Activated naive CD8-positive, alpha-beta T cell treated with anti-CD3 and anti-CD28 coated beads, Interleukin-2, amount 10 ng/mL, durations not matched to agents 7 days and 5 days (primary cell): ENCODE measurements at regions not wholly inside any gene's neighbourhood (a gene's known extent, or its start where the extent isn't known, plus 50 kb on each side); places are given as distances from the start of the nearest gene placed in this dataset.

Experiments
- ATAC-seq: fragments of 150-1000 bp; cut with Tn5 transposase; one replicate; pipeline ENCODE4 v1.10.0; 2021; ENCODE audit warnings: low read depth, moderate library complexity
- POLR2A ChIA-PET: fragments of 350-600 bp; sonication (Branson Sonifier 250); formaldehyde crosslinking; loops from one replicate; lab custom pipeline; 2021; ENCODE audit warnings: antibody characterized with exemption; lab: Charles Lee
- DNase-seq: peaks from one replicate; pipeline ENCODE4 v3.0.0; 2021
- H3K27ac Mint-ChIP-seq: one replicate; pipeline ENCODE4 v1.8.0; 2022; ENCODE audit warnings: mild to moderate bottlenecking, mixed read lengths
- H3K27me3 Mint-ChIP-seq: one replicate; pipeline ENCODE4 v1.8.0; 2022; ENCODE audit warnings: mild to moderate bottlenecking, moderate library complexity, mixed read lengths
- H3K36me3 Mint-ChIP-seq: one replicate; pipeline ENCODE4 v1.8.0; 2021; ENCODE audit warnings: mild to moderate bottlenecking, mixed read lengths
- H3K4me1 Mint-ChIP-seq: one replicate; pipeline ENCODE4 v1.8.0; 2021; ENCODE audit warnings: mixed read lengths
- H3K4me3 Mint-ChIP-seq: one replicate; pipeline ENCODE4 v1.8.0; 2022; ENCODE audit warnings: mild to moderate bottlenecking, moderate library complexity, mixed read lengths
- H3K9me3 Mint-ChIP-seq: one replicate; pipeline ENCODE4 v1.8.0; 2021; ENCODE audit warnings: mixed read lengths

DNA sequence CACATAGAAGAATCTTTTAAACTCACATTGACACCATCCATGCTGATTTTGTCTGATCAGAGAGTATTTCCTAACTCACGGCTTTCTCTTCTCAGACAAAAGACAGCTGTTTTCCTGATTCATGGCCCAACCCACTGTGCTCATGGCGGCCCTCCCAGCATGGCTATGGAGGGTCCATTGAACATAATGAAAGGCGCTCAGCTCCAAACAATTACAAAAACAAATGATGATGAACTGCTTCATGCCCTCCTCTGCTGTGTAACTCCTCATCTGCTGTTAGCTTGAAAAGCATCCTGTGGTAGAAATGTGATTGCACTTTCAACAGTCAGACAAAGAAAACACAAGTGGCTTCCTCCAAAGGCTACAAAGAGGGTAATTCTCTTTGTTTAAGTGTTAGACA lies 673.8 kb downstream of the PRELID2 start:
- no peak for ATAC-seq
- POLR2A ChIA-PET, result no interaction called here
- Mint-ChIP-seq H3K27ac (no peak overlapping the region), H3K27me3 (no peaks in the 10 kb centered on the region), H3K4me1 (no peaks in the 10 kb centered on the region), H3K36me3 (no peaks in the 10 kb centered on the region), H3K4me3 (no peak overlapping the region), H3K9me3 (no peaks in the 10 kb centered on the region)
- DNase-seq, result no peak

DNA sequence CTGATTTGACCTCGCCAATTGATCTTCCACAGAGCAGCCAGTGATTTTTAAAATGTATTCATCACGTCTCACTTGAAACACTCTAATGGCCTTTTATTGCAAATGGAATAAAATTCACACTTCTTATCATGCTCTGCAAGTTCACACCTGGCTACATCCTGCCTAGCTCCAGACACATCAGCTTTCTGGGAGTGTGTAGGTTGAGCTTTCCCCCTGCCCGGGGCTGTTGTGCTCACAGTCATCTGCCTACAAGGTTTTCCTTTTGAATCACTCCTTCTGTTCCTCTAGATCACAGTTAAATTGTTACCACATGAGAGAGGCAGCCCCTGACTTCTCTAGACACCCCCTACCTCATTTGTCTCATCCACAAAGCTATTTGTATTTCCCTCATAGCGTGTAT lies 674.5 kb downstream of the PRELID2 start:
- POLR2A ChIA-PET, result no interaction called here
- ATAC-seq, result no peak
- H3K27me3 Mint-ChIP-seq, result no peaks in the 10 kb centered on the region
- H3K36me3 Mint-ChIP-seq, result no peaks in the 10 kb centered on the region
- DNase-seq, result no peak
- no peak overlapping the region for H3K4me3 Mint-ChIP-seq
- H3K27ac Mint-ChIP-seq, result no peak overlapping the region
- no peaks in the 10 kb centered on the region for H3K4me1 Mint-ChIP-seq
- no peaks in the 10 kb centered on the region for H3K9me3 Mint-ChIP-seq

DNA sequence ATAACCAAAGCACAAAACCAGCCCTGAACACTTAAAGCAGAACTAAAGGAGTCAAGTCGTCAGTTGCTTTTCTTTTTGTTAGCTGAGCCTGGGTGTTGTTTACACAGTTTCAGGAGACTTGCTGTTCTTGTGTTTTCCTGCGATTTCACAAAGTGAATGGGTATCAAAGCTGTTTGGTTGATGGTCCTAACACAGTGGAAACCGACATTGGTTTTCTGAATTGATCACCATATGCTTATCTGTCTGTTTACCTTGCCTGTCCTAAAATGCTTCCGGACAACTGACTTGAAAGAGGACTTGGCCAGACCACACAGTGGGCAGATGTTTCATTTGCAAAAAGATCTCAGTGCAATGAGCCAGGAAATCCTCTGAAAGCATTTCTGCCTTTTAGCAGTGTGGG lies 676.4 kb downstream of the PRELID2 start:
- ATAC-seq, result no peak
- Mint-ChIP-seq H3K36me3 (no peaks in the 10 kb centered on the region), H3K27ac (no peak overlapping the region), H3K27me3 (no peaks in the 10 kb centered on the region), H3K9me3 (no peaks in the 10 kb centered on the region), H3K4me3 (no peak overlapping the region), H3K4me1 (no peaks in the 10 kb centered on the region)
- POLR2A ChIA-PET, result no interaction called here
- no peak for DNase-seq

DNA sequence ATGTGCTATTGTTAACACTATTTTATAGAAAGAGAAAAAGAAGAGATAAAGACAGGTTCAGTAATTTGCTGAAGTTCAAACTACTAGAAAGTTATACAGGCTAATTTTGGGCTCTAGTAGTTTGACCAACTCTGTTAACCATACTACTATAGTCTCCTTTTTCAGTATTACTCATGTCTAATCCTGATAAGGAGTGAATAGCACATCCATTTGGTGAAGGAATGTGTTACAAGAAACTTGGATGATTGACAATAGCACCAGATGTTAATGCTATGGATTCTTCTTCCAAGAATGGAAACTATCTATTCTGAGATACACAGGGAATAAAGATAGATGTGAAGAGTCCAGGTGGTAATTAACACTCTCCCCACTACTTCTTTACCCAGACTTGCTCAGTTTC lies 677.3 kb downstream of the PRELID2 start:
- Mint-ChIP-seq H3K9me3 (no peaks in the 10 kb centered on the region), H3K4me1 (no peaks in the 10 kb centered on the region), H3K27ac (no peak overlapping the region), H3K4me3 (no peak overlapping the region), H3K27me3 (no peaks in the 10 kb centered on the region), H3K36me3 (no peaks in the 10 kb centered on the region)
- POLR2A ChIA-PET, result no interaction called here
- DNase-seq, result no peak
- no peak for ATAC-seq

DNA sequence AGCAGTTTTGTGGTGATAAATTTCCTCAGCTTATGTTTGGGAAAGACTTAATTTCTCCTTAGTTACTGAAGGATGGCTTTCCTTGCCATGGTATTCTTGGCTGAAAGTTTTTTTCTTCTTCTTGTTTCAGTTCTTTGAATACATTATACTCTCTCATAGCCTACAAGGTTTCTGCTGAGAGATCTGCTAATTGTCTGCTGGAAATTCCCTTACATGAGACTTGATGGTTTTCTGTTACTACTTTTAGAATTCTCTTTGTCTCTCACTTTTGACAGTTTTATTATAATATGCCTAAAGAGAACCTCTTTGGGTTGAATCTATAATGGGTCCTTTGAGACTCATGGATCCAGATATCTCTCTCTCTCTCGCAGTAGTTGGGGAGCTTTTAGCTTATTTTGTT lies 693.6 kb downstream of the PRELID2 start:
- no peaks in the 10 kb centered on the region for H3K27me3 Mint-ChIP-seq
- no peaks in the 10 kb centered on the region for H3K4me1 Mint-ChIP-seq
- H3K27ac Mint-ChIP-seq, result no peak overlapping the region
- H3K4me3 Mint-ChIP-seq, result no peak overlapping the region
- peaks cover 4% of the 10 kb centered on the region for H3K9me3 Mint-ChIP-seq
- no peak for DNase-seq
- no peak for ATAC-seq
- POLR2A ChIA-PET, result no interaction called here
- H3K36me3 Mint-ChIP-seq, result no peaks in the 10 kb centered on the region

DNA sequence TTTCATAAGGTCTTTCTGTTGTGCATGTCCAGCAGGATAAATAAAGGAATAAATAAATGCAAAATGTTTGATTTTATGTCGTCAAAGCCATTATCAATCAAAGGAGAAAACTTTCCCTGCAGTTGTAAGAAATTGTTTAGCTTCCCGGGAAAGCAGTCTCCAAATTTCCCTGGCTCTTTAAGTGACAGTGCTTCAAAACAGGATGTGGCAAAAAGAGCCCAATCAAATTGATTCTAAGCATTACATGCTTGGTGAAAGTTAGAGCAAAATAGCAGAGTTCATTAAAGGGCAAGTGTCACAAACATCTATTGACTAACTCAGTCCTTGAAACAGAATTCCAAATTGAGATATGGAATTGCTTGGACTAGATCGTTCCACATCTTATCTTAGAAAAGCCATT lies 704.1 kb downstream of the PRELID2 start:
- Mint-ChIP-seq H3K4me3 (no peak overlapping the region), H3K27ac (no peak overlapping the region), H3K27me3 (no peaks in the 10 kb centered on the region), H3K4me1 (no peaks in the 10 kb centered on the region), H3K9me3 (no peaks in the 10 kb centered on the region), H3K36me3 (no peaks in the 10 kb centered on the region)
- POLR2A ChIA-PET, result no interaction called here
- ATAC-seq (no peak), DNase-seq (no peak)

DNA sequence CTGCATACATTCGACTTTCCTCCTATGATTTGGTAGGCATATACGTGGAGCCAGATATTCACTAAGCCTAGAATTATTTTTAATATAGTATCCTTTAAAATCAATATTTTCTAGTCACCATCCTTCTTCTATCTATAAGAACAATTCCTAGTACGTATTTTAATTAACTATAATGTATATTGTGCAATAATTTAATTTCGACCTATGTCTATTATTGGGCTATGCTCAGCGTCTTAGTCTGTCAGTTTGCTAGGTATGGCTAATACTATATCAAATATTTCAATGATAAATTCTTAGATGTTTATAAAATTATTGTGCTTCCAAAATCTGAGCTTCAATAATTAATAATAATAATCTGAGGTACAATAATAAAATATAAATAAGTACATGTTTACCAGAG lies 705.3 kb downstream of the PRELID2 start:
- no peak overlapping the region for H3K27ac Mint-ChIP-seq
- no peaks in the 10 kb centered on the region for H3K27me3 Mint-ChIP-seq
- no peaks in the 10 kb centered on the region for H3K9me3 Mint-ChIP-seq
- H3K4me1 Mint-ChIP-seq, result no peaks in the 10 kb centered on the region
- no peak for DNase-seq
- POLR2A ChIA-PET, result no interaction called here
- no peak overlapping the region for H3K4me3 Mint-ChIP-seq
- no peaks in the 10 kb centered on the region for H3K36me3 Mint-ChIP-seq
- no peak for ATAC-seq

GRCh38 chr5:145124806-145125205 lies 710.3 kb downstream of the PRELID2 start:
- Mint-ChIP-seq H3K27me3 (no peaks in the 10 kb centered on the region), H3K27ac (no peak overlapping the region), H3K36me3 (no peaks in the 10 kb centered on the region), H3K4me1 (no peaks in the 10 kb centered on the region), H3K9me3 (no peaks in the 10 kb centered on the region), H3K4me3 (no peak overlapping the region)
- ATAC-seq (no peak), DNase-seq (no peak)
- POLR2A ChIA-PET, result no interaction called here

- POLR2A ChIA-PET, result no interaction called here
- Mint-ChIP-seq H3K4me1 (no peaks in the 10 kb centered on the region), H3K27me3 (no peaks in the 10 kb centered on the region), H3K36me3 (no peaks in the 10 kb centered on the region), H3K27ac (no peak overlapping the region), H3K4me3 (no peak overlapping the region), H3K9me3 (no peaks in the 10 kb centered on the region)
- ATAC-seq, result no peak
- no peak for DNase-seq
Measured at GRCh38 chr5:145118611-145119010, 716.5 kb downstream of the PRELID2 start.

- no peaks in the 10 kb centered on the region for H3K36me3 Mint-ChIP-seq
- no peaks in the 10 kb centered on the region for H3K4me1 Mint-ChIP-seq
- H3K27me3 Mint-ChIP-seq, result no peaks in the 10 kb centered on the region
- no peaks in the 10 kb centered on the region for H3K9me3 Mint-ChIP-seq
- no peak overlapping the region for H3K27ac Mint-ChIP-seq
- no peak for DNase-seq
- no peak overlapping the region for H3K4me3 Mint-ChIP-seq
- ATAC-seq, result no peak
- POLR2A ChIA-PET, result no interaction called here
Measured at GRCh38 chr5:145118127-145118526, 717.0 kb downstream of the PRELID2 start.

DNA sequence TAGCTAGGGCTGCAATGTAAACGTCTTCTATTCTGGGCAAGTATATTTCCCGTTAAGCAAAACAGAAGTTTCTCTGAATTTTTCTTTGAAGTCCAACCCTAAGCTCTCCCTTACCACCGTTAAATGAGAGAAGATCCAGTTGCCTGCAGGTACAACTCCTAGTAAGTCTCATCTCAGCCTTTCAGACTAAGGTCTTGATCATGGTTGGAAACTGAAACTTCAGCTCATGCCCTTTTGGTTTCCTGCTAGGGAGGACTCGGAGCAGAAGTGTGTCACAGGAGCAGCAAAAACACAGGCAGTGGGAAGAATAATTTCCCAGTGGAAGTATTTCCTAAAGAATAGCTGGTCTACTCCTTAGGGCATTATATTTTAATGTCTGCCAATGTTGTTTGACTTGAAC lies 717.9 kb downstream of the PRELID2 start:
- Mint-ChIP-seq H3K4me1 (no peaks in the 10 kb centered on the region), H3K4me3 (no peak overlapping the region), H3K27ac (no peak overlapping the region), H3K27me3 (no peaks in the 10 kb centered on the region), H3K36me3 (no peaks in the 10 kb centered on the region), H3K9me3 (no peaks in the 10 kb centered on the region)
- no peak for ATAC-seq
- POLR2A ChIA-PET, result no interaction called here
- no peak for DNase-seq

DNA sequence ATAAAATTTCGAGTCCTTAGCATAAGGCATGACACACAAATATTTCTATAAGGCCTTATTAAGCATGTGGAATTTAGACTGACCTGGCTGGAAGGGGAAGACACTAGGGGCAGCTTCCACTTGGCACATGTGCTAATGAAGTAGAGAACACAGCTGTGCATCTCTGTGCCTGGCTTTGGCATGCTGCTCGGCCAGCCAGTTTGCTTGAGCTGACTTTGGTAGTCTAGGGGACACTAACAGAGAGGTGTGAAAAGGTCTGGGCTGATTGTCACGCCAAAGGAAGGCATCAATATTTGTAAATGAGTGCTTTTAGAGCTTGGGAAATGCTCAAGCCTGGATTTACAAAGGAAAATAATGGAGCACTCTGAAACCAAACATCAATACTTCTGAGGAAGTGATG lies 723.7 kb downstream of the PRELID2 start:
- H3K9me3 Mint-ChIP-seq, result peaks cover 6% of the 10 kb centered on the region
- ATAC-seq (no peak), DNase-seq (no peak)
- no peaks in the 10 kb centered on the region for H3K36me3 Mint-ChIP-seq
- H3K27ac Mint-ChIP-seq, result no peak overlapping the region
- POLR2A ChIA-PET, result no interaction called here
- no peaks in the 10 kb centered on the region for H3K4me1 Mint-ChIP-seq
- no peaks in the 10 kb centered on the region for H3K27me3 Mint-ChIP-seq
- no peak overlapping the region for H3K4me3 Mint-ChIP-seq

DNA sequence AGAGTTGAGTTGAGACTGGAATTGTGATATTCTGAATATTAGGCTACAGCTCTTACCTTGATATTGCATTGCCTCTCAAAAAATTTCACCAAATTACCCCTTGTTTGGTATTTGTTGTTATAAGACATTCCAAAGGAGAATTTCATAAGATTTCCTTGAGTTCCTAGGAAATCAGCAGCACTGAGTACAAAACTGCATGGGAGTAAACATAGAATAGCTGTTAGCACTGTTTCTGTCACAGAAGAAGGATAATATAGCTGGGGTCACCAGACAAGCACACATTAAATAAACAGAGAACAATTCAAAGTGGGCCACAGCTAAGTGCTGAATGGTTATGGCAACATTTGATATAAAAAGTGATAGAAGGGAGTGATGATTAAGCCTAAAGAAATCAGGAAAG lies 724.3 kb downstream of the PRELID2 start:
- no peak for ATAC-seq
- Mint-ChIP-seq H3K4me3 (no peak overlapping the region), H3K36me3 (no peaks in the 10 kb centered on the region), H3K27me3 (no peaks in the 10 kb centered on the region), H3K9me3 (peaks cover 6% of the 10 kb centered on the region), H3K4me1 (no peaks in the 10 kb centered on the region), H3K27ac (no peak overlapping the region)
- no peak for DNase-seq
- POLR2A ChIA-PET, result no interaction called here

DNA sequence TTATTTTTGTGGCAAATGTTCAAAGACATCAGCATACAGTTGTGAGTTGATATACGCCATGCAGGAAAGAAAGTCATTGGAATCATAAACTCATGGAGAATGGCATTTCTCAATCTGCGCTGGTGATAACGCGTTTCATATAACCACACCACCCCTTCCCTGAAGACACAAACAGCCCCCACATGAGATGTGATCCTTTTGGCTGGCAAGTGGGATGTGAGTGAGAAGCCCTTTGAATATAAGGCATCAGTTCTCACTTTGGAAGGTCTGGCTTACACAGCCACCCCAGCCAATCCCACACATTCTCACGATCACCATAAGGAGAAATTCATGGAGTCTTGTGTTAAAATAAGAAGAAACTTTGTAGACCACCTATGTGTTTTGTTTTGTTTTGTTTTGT lies 725.0 kb downstream of the PRELID2 start:
- no peaks in the 10 kb centered on the region for H3K4me1 Mint-ChIP-seq
- POLR2A ChIA-PET, result no interaction called here
- H3K9me3 Mint-ChIP-seq, result peaks cover 6% of the 10 kb centered on the region
- H3K27ac Mint-ChIP-seq, result no peak overlapping the region
- no peak overlapping the region for H3K4me3 Mint-ChIP-seq
- H3K27me3 Mint-ChIP-seq, result no peaks in the 10 kb centered on the region
- no peaks in the 10 kb centered on the region for H3K36me3 Mint-ChIP-seq
- no peak for DNase-seq
- no peak for ATAC-seq

DNA sequence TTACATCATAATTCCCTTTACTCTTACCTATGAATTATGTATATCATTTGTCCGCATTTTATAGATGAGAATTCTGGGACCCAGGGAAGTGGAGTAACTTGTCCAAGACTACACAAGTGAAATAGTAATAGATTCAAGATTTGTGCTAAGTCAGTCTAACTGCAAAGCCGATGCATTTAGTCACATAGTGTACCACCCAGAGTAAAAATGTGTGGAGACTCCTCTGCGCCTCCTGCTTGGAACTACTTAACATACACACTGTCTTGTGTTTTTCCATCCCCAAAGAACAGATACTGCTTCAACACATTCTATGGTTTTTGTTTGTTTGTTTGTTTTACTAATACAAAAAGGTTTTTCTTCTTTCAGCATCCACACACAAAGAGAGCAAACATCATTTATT lies 729.8 kb downstream of the PRELID2 start:
- DNase-seq (no peak), ATAC-seq (no peak)
- Mint-ChIP-seq H3K9me3 (peaks cover 3% of the 10 kb centered on the region), H3K27me3 (no peaks in the 10 kb centered on the region), H3K4me3 (no peak overlapping the region), H3K27ac (no peak overlapping the region), H3K4me1 (no peaks in the 10 kb centered on the region), H3K36me3 (no peaks in the 10 kb centered on the region)
- POLR2A ChIA-PET, result no interaction called here
